GM18502 (cell line): ENCODE measurements at regions not wholly inside any gene's neighbourhood (a gene's known extent, or its start where the extent isn't known, plus 50 kb on each side); places are given as distances from the start of the nearest gene placed in this dataset.

ENCODE experiments used
- ATAC-seq: cut with Tn5 transposase; IDR thresholded peaks from one replicate; pipeline ENCODE4 v1.9.1; 2021; ENCODE audit warnings: mild to moderate bottlenecking; ENCODE audit not compliant: unreplicated experiment, poor library complexity

DNA sequence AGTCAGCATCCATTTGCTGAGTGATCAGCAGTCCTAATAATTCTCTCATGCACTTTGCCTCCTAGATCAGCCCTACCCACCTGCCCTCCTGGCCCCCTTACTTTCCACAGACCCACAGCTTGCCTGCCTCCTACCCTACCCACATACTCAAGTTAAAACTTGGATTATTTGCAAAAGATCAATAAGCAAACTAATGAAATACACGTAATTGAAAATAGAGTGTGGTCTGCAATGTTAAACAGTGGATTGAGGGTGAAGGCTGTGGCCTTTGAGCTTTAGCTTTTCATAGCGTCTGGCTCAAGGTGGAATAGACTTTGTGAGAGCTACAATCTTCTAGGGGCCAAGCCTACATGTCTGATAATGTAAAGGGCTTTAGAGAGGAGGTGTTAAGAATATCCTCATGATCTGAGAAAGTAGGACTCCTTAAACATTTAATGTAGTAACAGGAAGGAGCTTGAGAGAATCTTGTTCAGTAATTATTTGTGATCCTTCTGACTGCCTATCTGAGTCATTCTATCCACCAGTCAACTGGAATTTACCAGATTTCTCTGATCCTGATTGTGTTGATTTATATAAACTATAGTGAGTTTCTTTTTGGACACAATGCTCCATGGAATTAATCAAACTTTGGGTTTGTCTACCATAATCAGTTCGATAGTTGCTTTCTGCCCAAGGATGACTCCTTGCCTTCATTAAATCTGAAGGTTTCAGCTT, 310.0 kb downstream of the HRH4 start:
- ATAC-seq, result no peak

DNA sequence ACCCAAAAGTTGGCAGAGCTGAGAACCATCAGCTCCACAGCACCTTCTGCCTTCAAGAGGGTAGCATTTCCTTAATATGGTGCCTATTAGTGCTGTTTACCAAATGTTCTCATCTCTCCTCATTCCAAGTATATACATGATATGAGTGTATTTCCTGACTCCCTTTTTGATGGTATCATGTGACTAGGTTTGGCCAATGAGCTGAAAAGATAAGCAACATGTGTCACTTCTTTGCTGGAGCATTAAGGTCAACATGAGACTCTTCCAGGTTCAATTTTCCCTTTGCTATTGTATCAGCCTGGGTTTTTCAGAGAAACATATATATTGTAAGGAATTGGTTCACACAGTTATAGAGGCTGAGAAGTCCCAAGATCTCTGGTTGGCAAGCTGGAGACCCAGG, 310.9 kb downstream of the HRH4 start:
- no peak for ATAC-seq

DNA sequence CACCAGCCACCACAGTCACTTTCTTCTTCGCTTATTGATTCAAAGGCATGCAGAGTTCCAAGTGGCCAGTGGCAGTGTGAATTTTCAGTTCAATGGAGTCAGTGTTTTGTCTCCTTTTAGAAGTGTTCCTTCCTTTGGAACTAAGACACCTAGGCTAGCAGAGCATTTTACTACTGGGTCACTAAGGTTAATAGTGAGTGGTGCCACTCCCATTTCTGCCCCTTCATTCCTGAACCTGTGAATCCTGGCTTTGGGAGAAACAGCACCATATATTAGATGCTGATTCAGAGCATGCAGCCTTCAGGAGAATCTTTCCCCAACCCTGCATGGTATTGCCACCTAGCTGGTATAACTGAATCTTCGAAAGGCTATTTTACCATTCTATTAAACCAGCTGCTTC, 312.7 kb downstream of the HRH4 start:
- no peak for ATAC-seq

DNA sequence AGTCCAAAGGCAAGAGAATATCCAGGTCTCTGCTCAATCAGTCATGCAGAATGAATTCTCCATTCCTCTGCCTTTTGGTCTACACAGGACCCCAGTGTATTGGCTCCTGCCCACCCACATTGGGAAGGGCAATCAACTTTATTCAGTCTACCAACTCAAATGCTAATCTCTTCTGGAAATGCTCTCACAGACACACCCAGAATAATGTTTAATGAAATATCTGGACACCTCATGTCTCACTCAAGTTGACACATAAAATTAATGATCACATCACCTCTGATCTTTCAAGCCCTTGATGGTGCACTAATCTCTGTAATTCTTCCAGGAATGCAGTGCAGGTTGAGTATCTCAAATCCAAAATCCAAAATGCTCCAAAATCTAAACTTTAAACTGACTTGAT, 315.6 kb downstream of the HRH4 start:
- ATAC-seq, result no peak

DNA sequence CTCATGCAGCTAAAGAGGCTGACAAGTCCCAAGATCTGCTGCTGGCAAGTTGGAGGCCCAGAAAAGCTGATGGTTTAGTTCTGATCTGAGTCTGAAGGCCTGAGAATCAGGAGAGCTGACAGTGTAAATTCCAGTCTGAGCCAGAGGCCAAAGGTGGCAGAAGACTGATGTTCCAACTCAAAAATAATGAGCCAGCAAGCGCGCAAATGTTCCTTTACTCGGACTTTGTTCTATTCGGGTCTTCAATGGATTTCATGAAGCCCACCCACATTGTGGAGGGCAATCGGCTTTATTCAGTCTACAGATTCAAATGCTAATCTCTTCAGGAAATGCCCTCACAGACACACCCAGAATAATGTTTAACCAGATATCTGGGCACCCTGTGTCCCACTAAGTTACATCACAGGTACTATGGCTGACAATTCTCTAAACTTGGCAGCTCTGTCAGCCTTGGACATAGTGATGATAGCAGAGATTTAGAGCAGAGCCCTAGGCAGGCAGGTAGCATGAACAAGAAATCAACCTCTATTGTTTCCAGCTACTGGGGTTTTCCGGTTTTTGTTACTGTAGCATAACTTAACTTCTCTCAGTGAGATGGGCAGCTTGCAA, 318.5 kb downstream of the HRH4 start:
- ATAC-seq, result no peak

DNA sequence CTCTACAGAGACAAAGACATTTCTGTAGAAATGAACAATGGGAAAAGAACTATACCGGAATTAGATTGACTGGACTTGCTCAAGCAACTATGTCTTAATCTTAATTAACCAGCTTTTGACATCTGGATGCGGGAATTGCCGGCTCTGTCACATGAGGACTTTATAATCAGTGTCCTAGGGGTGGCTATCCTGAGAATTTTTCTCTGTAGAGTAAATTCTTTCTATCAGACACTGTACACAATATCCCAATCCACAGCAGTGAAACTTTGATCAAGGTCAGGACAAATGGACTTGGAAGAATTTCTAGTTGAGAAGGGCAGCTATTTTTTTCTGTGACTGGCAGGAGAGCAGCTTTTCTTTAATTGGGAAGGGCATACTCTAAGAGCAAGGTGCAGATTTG, 322.1 kb downstream of the HRH4 start:
- no peak for ATAC-seq

DNA sequence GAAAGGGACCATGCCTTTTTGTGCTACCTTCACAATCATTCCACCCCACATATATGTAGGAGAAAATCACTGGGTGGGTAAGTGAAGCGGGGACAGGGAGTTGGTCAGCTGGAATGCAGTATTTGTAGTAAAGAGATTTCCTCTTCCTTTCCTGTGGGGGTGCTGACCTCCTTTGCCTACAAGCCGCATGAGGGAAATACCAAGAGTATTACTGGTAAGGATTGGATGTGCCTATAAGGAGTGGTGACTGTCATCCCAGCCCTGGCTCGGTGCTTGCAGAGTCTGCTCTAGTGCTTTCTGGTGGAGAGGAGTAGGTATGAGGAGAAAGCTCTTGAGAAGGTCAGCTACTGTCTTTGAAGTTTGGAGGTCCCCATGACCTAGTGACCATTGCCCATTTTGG, 324.6 kb downstream of the HRH4 start:
- ATAC-seq, result no peak

DNA sequence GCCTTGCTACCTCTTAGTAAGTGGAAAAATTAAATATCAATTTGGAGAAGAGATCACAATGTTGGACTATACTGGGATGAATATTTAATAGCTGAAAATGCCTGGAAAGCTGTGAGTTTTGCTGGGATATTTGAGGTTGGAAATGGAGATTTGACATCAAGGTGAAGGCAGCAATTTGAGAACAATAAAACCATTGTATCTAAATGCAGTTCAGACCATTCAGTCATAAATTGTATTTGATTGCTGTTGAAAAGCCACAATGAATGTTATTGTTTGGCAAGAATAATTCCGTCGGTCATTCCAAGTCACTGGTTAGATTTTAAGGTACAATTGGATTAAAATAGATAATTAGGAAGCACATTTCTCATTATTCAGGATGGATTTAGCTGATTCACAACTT, 325.6 kb downstream of the HRH4 start:
- ATAC-seq, result no peak

DNA sequence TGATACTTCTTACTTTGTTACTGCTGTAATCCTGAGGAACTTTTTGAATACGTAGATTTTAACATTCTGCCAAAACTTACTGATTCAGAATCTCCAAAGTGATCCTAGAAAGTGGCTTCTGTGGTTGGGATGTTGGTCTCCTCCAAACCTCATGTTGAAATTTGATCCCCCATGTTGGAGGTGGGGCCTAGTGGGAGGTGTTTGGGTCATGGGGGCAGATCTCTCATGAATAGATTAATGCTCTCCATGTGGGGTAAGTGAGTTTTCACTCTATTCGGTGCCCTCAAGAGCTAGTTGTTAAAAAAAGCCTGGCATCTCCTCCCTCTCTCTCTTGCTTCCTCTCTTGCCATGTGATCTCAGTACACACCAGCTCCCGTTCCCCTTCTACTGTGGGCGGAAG, 329.9 kb downstream of the HRH4 start:
- no peak for ATAC-seq

DNA sequence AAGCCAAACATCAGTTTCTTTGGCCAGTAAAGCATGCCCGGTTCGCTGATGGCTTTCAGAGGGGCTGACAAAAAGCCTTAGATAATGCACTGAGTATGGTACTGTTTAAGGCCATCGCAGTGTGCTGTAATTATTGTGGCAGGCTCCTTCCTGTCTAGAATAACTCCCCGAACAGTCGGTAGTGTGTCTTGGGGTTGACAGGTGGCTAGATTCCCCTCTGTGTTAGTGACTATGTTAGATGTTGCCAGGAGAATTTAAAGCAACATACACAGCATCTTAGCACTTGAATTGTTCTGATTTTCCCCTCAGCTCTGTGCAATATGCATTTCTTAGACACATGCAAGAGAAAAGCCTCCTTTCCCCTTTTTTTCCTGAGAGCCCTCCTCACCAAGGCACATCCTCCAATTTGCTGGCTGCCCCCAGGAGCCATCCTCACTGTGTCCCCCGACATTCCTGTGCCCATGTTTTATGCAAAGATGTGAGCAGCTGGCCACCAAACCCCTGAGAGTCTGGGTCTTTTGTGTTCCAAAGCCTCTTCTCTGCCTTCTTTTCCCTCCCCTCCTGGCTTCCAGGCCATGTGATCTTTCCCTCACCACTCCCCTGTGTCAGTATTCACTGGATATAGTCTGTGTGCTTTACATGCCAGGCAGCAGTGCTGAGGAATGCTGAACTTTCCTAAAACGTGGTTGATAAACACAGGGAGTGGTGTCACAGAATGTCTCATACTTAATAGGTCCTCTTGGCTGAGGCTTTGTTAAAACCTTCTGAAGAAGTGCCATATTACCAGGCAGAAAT, 331.5 kb downstream of the HRH4 start:
- no peak for ATAC-seq

DNA sequence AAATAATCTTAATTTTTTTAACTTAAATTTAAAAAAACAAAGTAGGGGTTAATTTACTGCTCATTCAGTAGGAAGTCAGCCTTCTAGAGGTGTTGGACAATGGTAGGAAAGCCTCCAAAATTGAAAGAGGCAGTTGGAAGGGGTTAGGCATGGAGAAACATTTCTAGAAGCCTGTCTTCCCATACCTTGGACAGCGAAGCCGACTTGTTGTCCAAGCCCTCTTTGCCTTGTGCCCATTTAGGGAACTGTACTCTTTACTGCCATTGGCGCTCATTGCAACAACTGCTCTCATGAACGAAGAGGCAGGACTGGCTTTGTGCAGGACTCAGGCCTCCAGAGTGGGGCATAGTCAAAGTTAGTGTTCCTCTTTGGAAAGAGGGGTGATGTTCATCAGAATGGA, 333.3 kb downstream of the HRH4 start:
- ATAC-seq, result no peak

DNA sequence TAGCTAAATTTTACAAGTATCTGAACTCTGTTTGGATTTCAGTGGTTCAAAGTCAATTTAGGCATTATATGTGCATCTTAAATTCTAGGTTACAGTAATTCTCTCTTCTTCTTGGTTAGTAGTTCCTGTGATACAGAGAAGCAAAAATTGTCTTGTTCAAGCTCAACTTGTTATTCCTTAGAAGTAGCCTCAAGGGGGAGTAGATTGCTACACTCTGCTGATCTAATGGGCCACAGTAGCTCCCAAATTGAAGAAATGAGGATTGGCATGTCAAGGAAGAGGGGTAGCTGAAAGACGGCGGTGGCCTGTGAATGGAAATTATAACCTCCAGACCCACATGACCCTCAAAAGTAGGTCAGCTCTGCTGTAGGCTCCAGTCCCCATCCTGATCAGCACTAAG, 334.7 kb downstream of the HRH4 start:
- ATAC-seq, result no peak

DNA sequence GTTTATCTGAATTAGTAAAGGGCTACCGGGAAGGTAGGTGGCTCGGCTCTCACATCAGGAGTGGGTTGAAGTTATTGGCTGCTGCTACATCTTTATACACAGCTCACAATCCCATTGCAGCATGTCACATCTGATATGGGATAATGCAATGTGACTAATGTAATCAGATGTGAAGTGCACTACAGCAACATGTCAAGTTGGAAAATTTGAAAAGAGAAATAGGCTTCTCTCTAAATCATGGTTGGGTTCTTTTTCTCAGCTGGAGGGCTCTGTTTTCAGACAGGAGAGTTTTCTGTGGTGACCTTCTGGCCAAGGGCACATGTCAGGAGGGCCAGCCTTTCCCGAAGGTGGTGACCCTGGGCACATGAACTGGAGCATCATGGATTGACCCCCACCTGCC, 337.5 kb downstream of the HRH4 start:
- no peak for ATAC-seq

DNA sequence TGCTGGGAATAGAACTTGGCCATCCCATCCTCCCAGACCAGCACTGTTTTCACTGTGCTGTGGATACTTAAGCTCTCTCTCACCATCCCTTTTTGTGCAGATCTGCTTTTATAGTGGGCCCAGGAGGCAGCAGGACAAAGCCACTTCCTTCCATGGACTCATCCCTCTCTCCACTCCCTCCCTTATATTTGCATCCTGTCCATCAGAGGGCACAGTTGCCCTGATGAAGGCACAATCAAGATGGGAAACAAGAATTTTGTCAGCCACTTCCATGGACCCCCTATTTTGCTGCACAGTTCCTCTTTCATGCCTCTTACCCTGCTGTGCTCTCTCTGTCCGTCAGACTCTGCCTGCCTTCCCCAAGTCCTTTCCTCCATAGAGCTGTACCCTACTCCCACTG, 338.7 kb downstream of the HRH4 start:
- ATAC-seq, result no peak

DNA sequence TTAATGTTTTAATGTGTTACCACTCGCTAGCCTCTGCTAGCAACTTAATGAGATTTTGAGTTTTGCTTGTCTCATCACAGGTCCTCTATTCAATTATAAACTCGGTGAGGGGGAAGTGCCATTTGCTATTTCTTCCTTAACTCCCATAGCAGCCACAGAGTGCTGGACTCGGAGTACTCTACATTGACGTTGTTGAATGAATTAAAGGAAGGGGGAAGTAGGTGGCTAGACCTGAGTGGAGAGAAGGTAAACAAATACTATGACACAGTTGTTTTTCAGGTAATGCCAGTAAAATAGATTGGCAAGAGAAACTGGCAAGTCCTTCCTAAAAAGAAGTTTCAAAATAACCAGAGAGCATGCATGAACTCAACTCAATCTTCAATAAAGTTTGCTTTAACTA, 339.3 kb downstream of the HRH4 start:
- no peak for ATAC-seq

DNA sequence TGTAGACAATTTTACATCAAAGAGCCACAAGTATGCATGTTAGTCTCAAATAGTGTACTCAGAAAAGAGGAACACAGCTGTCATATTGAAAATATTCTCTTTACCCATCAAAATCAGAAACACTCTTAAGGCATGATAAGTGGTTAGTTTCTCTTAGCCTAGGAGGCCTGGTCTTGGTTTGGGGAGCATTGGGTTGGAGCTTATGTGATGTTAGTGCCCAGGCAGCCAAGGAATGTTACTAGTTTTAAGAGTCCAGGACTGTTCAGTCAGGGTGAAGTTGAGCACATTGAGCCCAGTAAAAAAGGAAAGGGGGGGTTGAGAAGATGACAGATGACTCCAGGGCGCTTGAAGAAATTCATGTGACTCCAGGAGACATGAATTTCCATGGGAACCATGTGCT, 340.6 kb downstream of the HRH4 start:
- ATAC-seq, result no peak

DNA sequence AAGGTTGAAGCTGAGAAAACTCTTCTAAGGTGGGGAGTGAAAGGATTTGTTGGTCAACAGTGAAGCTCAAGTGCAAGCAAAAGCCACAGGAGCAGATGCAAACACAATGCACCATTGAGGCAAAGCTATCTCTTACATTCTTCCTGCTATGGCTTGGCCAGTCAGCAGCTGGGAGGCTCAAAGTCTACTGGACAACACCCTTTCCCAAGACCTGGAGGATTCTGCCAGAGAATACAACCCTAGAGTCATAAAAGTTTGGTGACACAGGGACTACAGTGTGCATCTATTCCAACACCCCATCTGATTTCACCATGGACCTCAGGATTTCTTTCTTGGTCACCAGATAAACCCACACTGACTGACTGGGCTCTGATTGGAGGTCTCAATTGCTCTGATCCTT, 342.0 kb downstream of the HRH4 start:
- no peak for ATAC-seq

DNA sequence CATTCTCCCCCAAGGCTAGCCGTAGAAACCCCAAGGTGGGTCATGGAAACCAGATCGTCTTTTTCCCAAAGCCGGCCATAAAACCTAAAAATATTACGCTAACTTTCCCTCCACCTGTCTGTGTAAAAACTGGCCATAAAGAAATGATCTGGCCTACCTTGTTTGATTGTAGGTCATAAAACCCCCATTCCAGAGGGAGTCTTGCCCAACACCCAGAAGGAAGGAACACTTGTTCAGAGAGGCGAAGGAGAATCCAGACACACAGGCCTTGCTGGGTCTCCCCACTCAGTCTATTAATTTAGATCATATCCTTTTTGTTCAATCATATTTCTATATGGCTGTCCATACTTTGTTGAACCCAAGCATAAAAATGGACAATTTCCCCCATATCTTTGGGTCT, 344.7 kb downstream of the HRH4 start:
- no peak for ATAC-seq

DNA sequence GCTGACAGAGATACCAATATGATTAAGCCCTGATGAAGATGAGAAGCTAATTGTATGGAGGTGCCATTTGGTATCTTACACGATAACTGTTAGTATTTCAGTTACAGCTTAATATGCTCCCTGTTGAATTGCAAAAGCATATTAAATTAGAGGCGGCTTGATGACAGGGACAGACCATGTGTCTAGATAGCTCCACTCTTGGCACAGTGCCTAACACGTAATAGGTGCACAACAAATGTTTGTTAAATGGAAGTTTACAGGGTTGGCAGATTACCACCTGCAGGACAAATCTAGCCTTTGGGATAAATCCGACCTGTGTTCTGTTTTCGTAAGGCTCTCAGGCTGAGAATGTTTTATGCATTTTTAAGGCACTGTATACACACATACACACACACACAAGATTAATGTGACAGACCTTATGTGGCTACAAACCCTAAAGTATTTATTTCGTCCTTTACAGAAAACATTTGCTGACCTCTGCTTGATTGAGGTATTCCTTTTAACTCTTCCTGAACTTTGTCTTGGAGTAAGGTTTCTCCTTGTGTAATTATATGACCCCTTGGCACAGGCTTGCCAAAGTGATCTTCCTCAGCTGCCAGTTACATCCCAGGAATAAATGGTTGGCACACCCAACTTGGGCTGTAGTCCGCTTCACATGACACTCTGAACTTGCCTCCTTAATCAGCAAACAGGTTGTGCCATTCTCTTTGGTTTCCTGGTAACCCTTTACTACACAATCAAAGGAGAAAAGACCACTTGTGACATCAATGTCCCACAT, 348.9 kb downstream of the HRH4 start:
- no peak for ATAC-seq

DNA sequence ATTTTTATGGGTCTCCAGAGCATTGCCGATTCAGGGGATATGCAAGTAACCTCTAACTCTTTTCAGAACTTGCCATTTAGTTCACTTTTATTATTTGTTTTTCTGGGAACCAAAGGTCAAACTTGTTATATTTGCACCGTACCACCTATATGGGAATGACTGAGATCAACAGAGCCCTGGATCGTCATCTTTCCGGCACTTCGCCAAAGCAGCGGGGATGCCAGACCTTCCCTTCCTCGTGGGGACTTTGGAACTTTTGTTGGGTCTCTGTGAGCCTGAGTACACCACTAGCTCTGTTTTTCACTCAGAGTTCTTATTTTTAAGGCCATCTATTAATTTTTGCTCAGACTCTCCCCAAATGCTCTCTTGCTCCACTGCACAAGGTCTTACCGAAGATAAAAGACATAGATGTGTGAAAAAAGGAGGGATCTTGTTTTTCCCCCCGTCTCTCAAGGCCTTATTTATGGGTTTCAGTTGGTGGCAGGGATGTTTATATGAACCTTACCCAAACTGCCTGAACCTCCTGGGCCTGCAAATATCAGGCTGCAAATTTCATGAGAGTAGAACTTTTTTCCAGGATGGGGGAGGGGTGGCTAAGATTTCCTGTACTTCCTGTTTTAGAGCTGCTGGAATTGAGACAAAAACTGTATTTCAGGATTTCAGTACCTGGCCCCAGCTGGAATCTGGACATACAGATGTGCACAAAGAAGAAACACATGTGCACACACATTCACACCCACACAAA, 350.3 kb downstream of the HRH4 start:
- no peak for ATAC-seq
